Spleen (tissue), 11 donors: ENCODE measurements at regions not wholly inside any gene's neighbourhood (a gene's known extent, or its start where the extent isn't known, plus 50 kb on each side); places are given as distances from the start of the nearest gene placed in this dataset.

Experiments
- DNase-seq: peaks from one replicate; pipeline ENCODE4 v3.0.0-alpha.2; 2020
- H3K27ac ChIP-seq, 8 donors: fragments of 200-600 bp; sonication (generic) in 7 of 8; 1 replicate in 4 of 8; 2 replicates in 4 of 8; pipeline versions ENCODE4 v1.5.0 to v1.8.0; 2016 to 2021; ENCODE audit warnings: inconsistent platforms in 4 of 8, mild to moderate bottlenecking in 4 of 8, moderate library complexity in 1 of 8
- H3K27me3 ChIP-seq, 7 donors: fragments of 200-600 bp; sonication (generic) in 6 of 7; replicated peaks in 1 of 7; 1 replicate in 4 of 7; 2 replicates in 3 of 7; pipeline versions ENCODE4 v1.5.0 to v1.8.0; 2016 to 2021; ENCODE audit warnings: inconsistent platforms in 3 of 7, mild to moderate bottlenecking in 1 of 7
- H3K36me3 ChIP-seq, 6 donors: fragments of 200-600 bp; sonication (generic) in 5 of 6; 1 replicate in 4 of 6; 2 replicates in 2 of 6; pipeline versions ENCODE4 v1.5.0 to v1.8.0; 2016 to 2021; ENCODE audit warnings: inconsistent platforms in 2 of 6
- H3K4me1 ChIP-seq, 6 donors: fragments of 200-600 bp; sonication (generic) in 5 of 6; 1 replicate in 3 of 6; 2 replicates in 3 of 6; pipeline versions ENCODE4 v1.5.0 to v1.8.0; 2016 to 2021; ENCODE audit warnings: inconsistent platforms in 3 of 6
- H3K4me3 ChIP-seq, 8 donors: fragments of 200-600 bp; sonication (generic) in 7 of 8; 1 replicate in 4 of 8; 2 replicates in 4 of 8; pipeline versions ENCODE4 v1.5.0 to v1.8.0; 2016 to 2021; ENCODE audit warnings: inconsistent platforms in 4 of 8, mild to moderate bottlenecking in 4 of 8, moderate library complexity in 2 of 8
- H3K9me3 ChIP-seq, 8 donors: fragments of 200-600 bp; sonication (generic) in 7 of 8; 1 replicate in 4 of 8; 2 replicates in 4 of 8; pipeline versions ENCODE4 v1.5.0 to v1.8.0; 2016 to 2021; ENCODE audit warnings: inconsistent platforms in 4 of 8
- CTCF ChIP-seq, 11 experiments: fragments of 200-600 bp in 7 of 11; fragments of 450-650 bp in 4 of 11; sonication (generic) in 4 of 11; IDR thresholded peaks in 8 of 11; conservative IDR thresholded peaks in 3 of 11; 1 replicate in 7 of 11; 2 replicates in 4 of 11; pipeline versions ENCODE4 v1.4.0 to v1.8.0; 2016 to 2021; ENCODE audit warnings: antibody characterized with exemption in 11 of 11, inconsistent platforms in 4 of 11, mild to moderate bottlenecking in 1 of 11
- POLR2A ChIP-seq, 3 donors: fragments of 450-650 bp; IDR thresholded peaks; one replicate each; pipeline ENCODE4 v1.5.1; 2017; ENCODE audit warnings: antibody characterized with exemption in 3 of 3, mild to moderate bottlenecking in 1 of 3
- POLR2AphosphoS5 ChIP-seq, 3 donors: sonication (generic); formaldehyde crosslinking; IDR thresholded peaks; one replicate each; pipeline ENCODE4 v1.5.1; 2017; ENCODE audit warnings: antibody characterized with exemption in 3 of 3
- WGBS, 5 donors: extraction: QIAGEN DNeasy Blood & Tissue Kit in 3 of 5; methylation state at CpG; one replicate each; pipeline versions ENCODE4 v1.1.5 to v1.1.7; 2013 to 2018; 5-methylcytosine and 5-hydroxymethylcytosine counted together
- intact Hi-C: fragments of 100-400 bp; cut with DNase I; formaldehyde crosslinking; loops from one replicate; pipeline ENCODE4 v1.15.0; 2023; ENCODE audit warnings: low total_unique reads
- donor health status: healthy with polysubstance abuse.
- donor health status: DM: no; HTN: no; CAD: no; lungs with moderate emphysema.
- donor health status: DM: no; HTN: no; CAD: no.
- donor health status: Bipolar disorder and iron deficiency.
- donor health status: healthy.
- donor health status: DM: no; HTN: no; CAD: no.
- donor health status: DM: yes; HTN: yes; CAD: no.

GRCh38 chr9:73412874-73413273 lies 261.2 kb downstream of the ANXA1 start:
- TF ChIP-seq POLR2AphosphoS5 (IDR thresholded peaks at IDR 0.05), result no peak
- TF ChIP-seq CTCF (IDR thresholded peaks at IDR 0.05 in 8 of 11, conservative IDR thresholded peaks at IDR 0.05 in 3 of 11), result no peak
- TF ChIP-seq POLR2A (IDR thresholded peaks at IDR 0.05), result no peak
- intact Hi-C loops, result no loop called here

DNA sequence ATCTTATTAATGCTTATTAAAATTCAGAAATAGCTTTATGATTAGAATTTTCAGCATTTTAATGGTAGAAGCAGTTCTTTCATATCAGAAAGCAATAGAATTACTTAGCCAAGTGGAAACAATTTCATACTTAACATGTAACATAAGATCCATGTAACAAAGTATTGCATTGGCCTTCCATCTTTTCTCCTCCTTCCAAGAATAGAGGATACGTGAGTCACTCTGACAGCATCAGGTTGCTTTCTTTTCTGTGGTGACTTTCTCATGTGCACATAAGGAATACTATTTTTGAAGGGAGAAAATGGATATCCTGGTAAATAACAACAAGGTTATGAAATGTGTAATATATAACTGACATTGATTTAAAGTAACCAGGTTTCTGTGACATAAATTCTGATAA lies 272.2 kb downstream of the ANXA1 start:
- Histone ChIP-seq H3K4me3 (no peak overlapping the region), H3K36me3 (no peaks in the 10 kb centered on the region), H3K4me1 (no peaks in the 10 kb centered on the region), H3K27ac (no peak overlapping the region), H3K9me3 (no peaks in the 10 kb centered on the region), H3K27me3 (no peaks in the 10 kb centered on the region)
- WGBS, 5 donors, result 67 to 82% (median 74%) methylated on average over 1 of the region's 1 CpG
- intact Hi-C loops, result no loop called here
- DNase-seq, result no peak
- TF ChIP-seq POLR2AphosphoS5 (IDR thresholded peaks at IDR 0.05), result no peak
- TF ChIP-seq POLR2A (IDR thresholded peaks at IDR 0.05), result no peak
- no peak for TF ChIP-seq CTCF (IDR thresholded peaks at IDR 0.05 in 8 of 11, conservative IDR thresholded peaks at IDR 0.05 in 3 of 11)

More at GRCh38 chr9:73412874-73413273, 261.2 kb downstream of the ANXA1 start:
- no peak overlapping the region for H3K27ac ChIP-seq
- H3K4me1 ChIP-seq, result no peaks in the 10 kb centered on the region
- no peak overlapping the region for H3K4me3 ChIP-seq
- DNase-seq, result no peak
- H3K27me3 ChIP-seq, result no peaks in the 10 kb centered on the region
- no peaks in the 10 kb centered on the region for H3K9me3 ChIP-seq
- no peaks in the 10 kb centered on the region for H3K36me3 ChIP-seq

DNA sequence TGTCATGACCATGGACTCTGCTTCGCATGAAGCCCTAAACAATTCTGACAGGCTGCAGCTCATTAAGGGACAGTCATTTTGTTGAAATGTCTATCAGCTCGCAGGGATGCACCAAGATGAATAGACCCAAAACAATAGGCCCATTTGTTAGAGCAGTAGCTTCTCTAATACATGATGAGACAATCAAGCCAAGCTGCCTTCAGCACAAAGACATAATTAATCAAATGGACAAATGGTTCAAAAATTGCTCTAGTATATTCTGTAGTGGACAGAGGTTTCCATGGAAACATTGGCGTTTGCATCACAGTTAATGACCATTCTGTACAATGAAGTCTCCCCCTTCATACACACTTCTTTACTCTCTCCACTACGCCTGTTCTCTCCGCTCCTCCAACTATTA lies 274.6 kb downstream of the ANXA1 start:
- Histone ChIP-seq H3K27ac (no peak overlapping the region), H3K4me1 (no peaks in the 10 kb centered on the region), H3K9me3 (no peaks in the 10 kb centered on the region), H3K27me3 (no peaks in the 10 kb centered on the region), H3K4me3 (no peak overlapping the region), H3K36me3 (no peaks in the 10 kb centered on the region)
- WGBS, 5 donors, result 48 to 63% (median 56%) methylated on average over 5 of the region's 5 CpGs
- no peak for DNase-seq
- intact Hi-C loops, result no loop called here
- TF ChIP-seq POLR2AphosphoS5 (IDR thresholded peaks at IDR 0.05) (no peak), POLR2A (IDR thresholded peaks at IDR 0.05) (no peak), CTCF (IDR thresholded peaks at IDR 0.05 in 8 of 11, conservative IDR thresholded peaks at IDR 0.05 in 3 of 11) (no peak)

DNA sequence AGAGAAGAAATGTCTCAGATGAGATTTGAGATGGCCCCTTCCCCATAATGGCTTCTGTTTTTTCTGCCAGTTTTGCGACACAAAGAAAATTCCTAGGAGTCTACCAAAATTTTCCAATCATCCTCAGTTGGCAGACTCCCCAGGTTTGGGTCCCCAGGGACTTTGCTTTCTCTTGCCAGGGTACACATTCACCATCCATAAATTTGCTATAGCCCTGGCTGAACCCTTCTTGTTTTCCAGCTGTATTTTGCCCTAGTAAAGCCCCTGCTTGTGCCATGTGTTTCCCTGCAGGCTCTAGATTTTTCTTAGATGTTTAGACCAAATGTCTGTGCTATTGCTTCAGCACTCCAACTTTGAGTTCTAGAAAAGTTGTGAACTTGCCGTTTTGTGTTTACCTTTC lies 283.2 kb downstream of the ANXA1 start:
- no peaks in the 10 kb centered on the region for H3K27me3 ChIP-seq
- H3K4me3 ChIP-seq, result no peak overlapping the region
- no peaks in the 10 kb centered on the region for H3K4me1 ChIP-seq
- intact Hi-C loops, result no loop called here
- WGBS, 5 donors, result 78 to 95% (median 83%) methylated on average over 2 of the region's 2 CpGs
- TF ChIP-seq POLR2A (IDR thresholded peaks at IDR 0.05) (no peak), POLR2AphosphoS5 (IDR thresholded peaks at IDR 0.05) (no peak), CTCF (IDR thresholded peaks at IDR 0.05 in 8 of 11, conservative IDR thresholded peaks at IDR 0.05 in 3 of 11) (no peak)
- no peaks in the 10 kb centered on the region for H3K9me3 ChIP-seq
- no peak for DNase-seq
- no peaks in the 10 kb centered on the region for H3K36me3 ChIP-seq
- no peak overlapping the region for H3K27ac ChIP-seq
